ENCODE measurements at regions not wholly inside any gene's neighbourhood (a gene's known extent, or its start where the extent isn't known, plus 50 kb on each side); places are given as distances from the start of the nearest gene placed in this dataset.

DNA sequence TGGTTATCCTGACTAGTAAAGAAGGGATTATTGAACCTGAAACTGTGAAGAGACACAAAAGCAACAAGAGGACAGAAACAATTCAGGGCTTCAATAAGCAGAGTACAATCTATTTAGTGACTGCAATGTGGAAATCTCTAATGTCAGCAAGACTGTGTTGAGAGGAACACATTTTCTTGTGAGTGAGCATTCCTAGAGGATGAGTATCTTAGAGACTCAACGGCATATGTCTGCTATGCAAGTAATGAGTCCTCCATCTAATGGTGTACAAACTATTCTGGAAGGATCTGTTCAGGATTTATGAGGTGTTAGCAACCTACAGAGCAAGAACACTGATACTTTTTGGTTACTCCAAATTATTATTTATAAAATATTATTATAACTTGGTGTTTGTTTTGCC lies 226.5 kb upstream of the NDN start:
- ATAC-seq (no peak), DNase-seq (ENCODE audit: low read depth, low spot score) (no peak)
- intact Hi-C loops (cut with micrococcal nuclease): no loop called here
- Histone ChIP-seq H3K36me3 (ENCODE audit: control insufficient read depth in 1 of 2, insufficient read depth in 2 of 2, low read length in 2 of 2) (no peaks in the 10 kb centered on the region), H4K20me1 (ENCODE audit: insufficient read depth) (no peaks in the 10 kb centered on the region), H2AFZ (ENCODE audit: low read depth, low read length, poor library complexity, severe bottlenecking) (no peak overlapping the region), H3K4me3 (replicated peaks in 1 of 2; ENCODE audit: low read depth in 1 of 2, low read length in 2 of 2) (no peak overlapping the region), H3K27me3 (ENCODE audit: insufficient read depth, low read length) (no peaks in the 10 kb centered on the region), H3K4me2 (ENCODE audit: low read length) (no peak overlapping the region), H3K79me2 (ENCODE audit: insufficient read depth, low read length) (no peaks in the 10 kb centered on the region), H3K27ac (ENCODE audit: low read depth, low read length) (no peak overlapping the region), H3K9me3 (ENCODE audit: control insufficient read depth in 1 of 2, insufficient read depth in 1 of 2, low read depth in 1 of 2, low read length in 2 of 2) (peaks cover 3 to 24% of the 10 kb centered on the region in 2 experiments; a peak in 2 of 4 replicates), H3K4me1 (ENCODE audit: control insufficient read depth in 1 of 2, insufficient read depth in 2 of 2, low read length in 2 of 2) (no peaks in the 10 kb centered on the region), H3K9me2 (ENCODE audit: insufficient read depth) (no peaks in the 10 kb centered on the region), H3K9ac (ENCODE audit: low read length) (no peak overlapping the region)
- ChIA-PET CTCF (no interaction called here), RAD21 (ENCODE audit: low non-redundant PET in 1 of 2, low total read pairs in 2 of 2, uncharacterized antibody in 2 of 2, unreplicated experiment in 2 of 2) (no interaction called here), POLR2A (no interaction called here)
- TF ChIP-seq SRF (IDR thresholded peaks at IDR 0.05; ENCODE audit: low read depth) (no peak), POLR2AphosphoS5 (IDR thresholded peaks at IDR 0.05; ENCODE audit: low read depth, low read length) (no peak), EGR1 (IDR thresholded peaks at IDR 0.05; ENCODE audit: low read depth) (no peak), CEBPB (IDR thresholded peaks at IDR 0.05; ENCODE audit: low read depth) (no peak), EZH2 (IDR thresholded peaks at IDR 0.05) (no peak), EZH2phosphoT487 (IDR thresholded peaks at IDR 0.05; ENCODE audit: borderline replicate concordance) (no peak), JUND (IDR thresholded peaks at IDR 0.05) (no peak), ZFX (IDR thresholded peaks at IDR 0.05) (no peak), SP1 (IDR thresholded peaks at IDR 0.05; ENCODE audit: low read depth) (no peak), SIN3A (IDR thresholded peaks at IDR 0.05; ENCODE audit: low read depth) (no peak), POLR2A (IDR thresholded peaks at IDR 0.05; ENCODE audit: borderline replicate concordance, extremely low read depth, insufficient read depth, insufficient read length) (no peak), FOSL1 (IDR thresholded peaks at IDR 0.05; ENCODE audit: low read depth) (no peak), RAD21 (IDR thresholded peaks at IDR 0.05; ENCODE audit: low read depth) (no peak), YY1 (IDR thresholded peaks at IDR 0.05; ENCODE audit: extremely low read depth, insufficient replicate concordance, low read depth, low read length) (no peak), ZNF274 (IDR thresholded peaks at IDR 0.05; ENCODE audit: low read depth, low read length) (no peak)
- TF ChIP-seq, protein P1, sequence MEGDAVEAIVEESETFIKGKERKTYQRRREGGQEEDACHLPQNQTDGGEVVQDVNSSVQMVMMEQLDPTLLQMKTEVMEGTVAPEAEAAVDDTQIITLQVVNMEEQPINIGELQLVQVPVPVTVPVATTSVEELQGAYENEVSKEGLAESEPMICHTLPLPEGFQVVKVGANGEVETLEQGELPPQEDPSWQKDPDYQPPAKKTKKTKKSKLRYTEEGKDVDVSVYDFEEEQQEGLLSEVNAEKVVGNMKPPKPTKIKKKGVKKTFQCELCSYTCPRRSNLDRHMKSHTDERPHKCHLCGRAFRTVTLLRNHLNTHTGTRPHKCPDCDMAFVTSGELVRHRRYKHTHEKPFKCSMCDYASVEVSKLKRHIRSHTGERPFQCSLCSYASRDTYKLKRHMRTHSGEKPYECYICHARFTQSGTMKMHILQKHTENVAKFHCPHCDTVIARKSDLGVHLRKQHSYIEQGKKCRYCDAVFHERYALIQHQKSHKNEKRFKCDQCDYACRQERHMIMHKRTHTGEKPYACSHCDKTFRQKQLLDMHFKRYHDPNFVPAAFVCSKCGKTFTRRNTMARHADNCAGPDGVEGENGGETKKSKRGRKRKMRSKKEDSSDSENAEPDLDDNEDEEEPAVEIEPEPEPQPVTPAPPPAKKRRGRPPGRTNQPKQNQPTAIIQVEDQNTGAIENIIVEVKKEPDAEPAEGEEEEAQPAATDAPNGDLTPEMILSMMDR (IDR thresholded peaks at IDR 0.05 in 2 of 3, conservative IDR thresholded peaks at IDR 0.05 in 1 of 3; ENCODE audit: borderline replicate concordance in 1 of 3, insufficient read depth in 1 of 3, low read depth in 2 of 3, low read length in 2 of 3): no peak
- TF ChIP-seq, protein P2, sequence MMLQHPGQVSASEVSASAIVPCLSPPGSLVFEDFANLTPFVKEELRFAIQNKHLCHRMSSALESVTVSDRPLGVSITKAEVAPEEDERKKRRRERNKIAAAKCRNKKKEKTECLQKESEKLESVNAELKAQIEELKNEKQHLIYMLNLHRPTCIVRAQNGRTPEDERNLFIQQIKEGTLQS (IDR thresholded peaks at IDR 0.05): no peak
- TF ChIP-seq, protein P3, sequence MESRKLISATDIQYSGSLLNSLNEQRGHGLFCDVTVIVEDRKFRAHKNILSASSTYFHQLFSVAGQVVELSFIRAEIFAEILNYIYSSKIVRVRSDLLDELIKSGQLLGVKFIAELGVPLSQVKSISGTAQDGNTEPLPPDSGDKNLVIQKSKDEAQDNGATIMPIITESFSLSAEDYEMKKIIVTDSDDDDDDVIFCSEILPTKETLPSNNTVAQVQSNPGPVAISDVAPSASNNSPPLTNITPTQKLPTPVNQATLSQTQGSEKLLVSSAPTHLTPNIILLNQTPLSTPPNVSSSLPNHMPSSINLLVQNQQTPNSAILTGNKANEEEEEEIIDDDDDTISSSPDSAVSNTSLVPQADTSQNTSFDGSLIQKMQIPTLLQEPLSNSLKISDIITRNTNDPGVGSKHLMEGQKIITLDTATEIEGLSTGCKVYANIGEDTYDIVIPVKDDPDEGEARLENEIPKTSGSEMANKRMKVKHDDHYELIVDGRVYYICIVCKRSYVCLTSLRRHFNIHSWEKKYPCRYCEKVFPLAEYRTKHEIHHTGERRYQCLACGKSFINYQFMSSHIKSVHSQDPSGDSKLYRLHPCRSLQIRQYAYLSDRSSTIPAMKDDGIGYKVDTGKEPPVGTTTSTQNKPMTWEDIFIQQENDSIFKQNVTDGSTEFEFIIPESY (IDR thresholded peaks at IDR 0.05; ENCODE audit: extremely low read depth, insufficient replicate concordance, low read length): no peak
- TF ChIP-seq, protein P4, sequence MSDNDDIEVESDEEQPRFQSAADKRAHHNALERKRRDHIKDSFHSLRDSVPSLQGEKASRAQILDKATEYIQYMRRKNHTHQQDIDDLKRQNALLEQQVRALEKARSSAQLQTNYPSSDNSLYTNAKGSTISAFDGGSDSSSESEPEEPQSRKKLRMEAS (IDR thresholded peaks at IDR 0.05): no peak
- BruUV-seq (replicated peaks): no TSS peak

Data from HCT116 (cell line).